DND-41 (cell line): ENCODE measurements at regions not wholly inside any gene's neighbourhood (a gene's known extent, or its start where the extent isn't known, plus 50 kb on each side); places are given as distances from the start of the nearest gene placed in this dataset.

Source experiments
- EZH2 ChIP-seq: IDR thresholded peaks from 3 replicates; pipeline ENCODE4 v1.6.1; 2012; ENCODE audit warnings: borderline replicate concordance, low read depth, mild to moderate bottlenecking, moderate library complexity, low read length, inconsistent platforms; ENCODE audit not compliant: severe bottlenecking
- TF ChIP-seq, protein P1 (sequence below): IDR thresholded peaks from 2 replicates; pipeline ENCODE4 v1.5.1; 2012; ENCODE audit warnings: borderline replicate concordance, low read length, moderate library complexity, mild to moderate bottlenecking; ENCODE audit not compliant: poor library complexity, severe bottlenecking; ENCODE audit errors: extremely low read depth

DNA sequence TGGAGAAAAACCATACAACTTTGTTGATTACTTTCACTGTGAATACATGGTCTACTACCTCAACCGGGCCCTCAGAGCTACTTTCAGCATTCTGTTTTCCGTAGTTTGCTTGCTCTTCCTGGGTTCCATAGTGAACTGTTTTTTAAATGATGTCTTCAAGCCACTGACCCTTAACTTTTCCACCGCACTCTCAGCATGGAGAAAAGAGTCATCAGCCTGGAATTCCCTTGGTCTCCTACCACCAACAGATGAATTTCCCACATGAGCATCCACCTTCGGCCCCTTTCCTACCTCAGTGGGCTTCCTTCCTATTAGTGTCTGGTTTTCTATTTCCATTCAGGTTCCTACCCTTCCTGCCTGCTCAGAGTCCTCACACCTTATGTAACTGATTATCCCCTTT, 135.9 kb upstream of the ADAMTSL1 start:
- TF ChIP-seq, protein P1, sequence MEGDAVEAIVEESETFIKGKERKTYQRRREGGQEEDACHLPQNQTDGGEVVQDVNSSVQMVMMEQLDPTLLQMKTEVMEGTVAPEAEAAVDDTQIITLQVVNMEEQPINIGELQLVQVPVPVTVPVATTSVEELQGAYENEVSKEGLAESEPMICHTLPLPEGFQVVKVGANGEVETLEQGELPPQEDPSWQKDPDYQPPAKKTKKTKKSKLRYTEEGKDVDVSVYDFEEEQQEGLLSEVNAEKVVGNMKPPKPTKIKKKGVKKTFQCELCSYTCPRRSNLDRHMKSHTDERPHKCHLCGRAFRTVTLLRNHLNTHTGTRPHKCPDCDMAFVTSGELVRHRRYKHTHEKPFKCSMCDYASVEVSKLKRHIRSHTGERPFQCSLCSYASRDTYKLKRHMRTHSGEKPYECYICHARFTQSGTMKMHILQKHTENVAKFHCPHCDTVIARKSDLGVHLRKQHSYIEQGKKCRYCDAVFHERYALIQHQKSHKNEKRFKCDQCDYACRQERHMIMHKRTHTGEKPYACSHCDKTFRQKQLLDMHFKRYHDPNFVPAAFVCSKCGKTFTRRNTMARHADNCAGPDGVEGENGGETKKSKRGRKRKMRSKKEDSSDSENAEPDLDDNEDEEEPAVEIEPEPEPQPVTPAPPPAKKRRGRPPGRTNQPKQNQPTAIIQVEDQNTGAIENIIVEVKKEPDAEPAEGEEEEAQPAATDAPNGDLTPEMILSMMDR, result no peak
- TF ChIP-seq EZH2, result no peak
